Gastroesophageal sphincter (tissue), 4 donors: ENCODE measurements at regions not wholly inside any gene's neighbourhood (a gene's known extent, or its start where the extent isn't known, plus 50 kb on each side); places are given as distances from the start of the nearest gene placed in this dataset.

Experiments used
- ATAC-seq: fragments of 150-250 bp; one replicate; pipeline ENCODE4 v1.9.1; 2016; ENCODE audit warnings: mild to moderate bottlenecking, moderate library complexity
- H3K27ac ChIP-seq, 4 donors: fragments of 200-600 bp; sonication (generic) in 3 of 4; 1 replicate in 3 of 4; 2 replicates in 1 of 4; pipeline ENCODE4 v1.5.1; 2016 to 2019
- H3K27me3 ChIP-seq: fragments of 200-600 bp; sonication (generic); one replicate; pipeline ENCODE4 v1.5.1; 2019
- H3K36me3 ChIP-seq, 2 donors: fragments of 200-600 bp; sonication (generic); one replicate each; pipeline ENCODE4 v1.5.1; 2019; ENCODE audit warnings: control low read depth in 1 of 2
- H3K4me1 ChIP-seq, 3 donors: fragments of 200-600 bp; sonication (generic); 1 replicate in 2 of 3; 2 replicates in 1 of 3; pipeline ENCODE4 v1.5.1; 2016 to 2019; ENCODE audit warnings: control low read depth in 2 of 3
- H3K4me3 ChIP-seq, 2 donors: fragments of 200-600 bp; sonication (generic); one replicate each; pipeline ENCODE4 v1.5.1; 2019; ENCODE audit warnings: mild to moderate bottlenecking in 1 of 2, moderate library complexity in 1 of 2
- H3K9me3 ChIP-seq, 3 donors: fragments of 200-600 bp; sonication (generic); one replicate each; pipeline ENCODE4 v1.5.1; 2017 to 2019; ENCODE audit warnings: control low read depth in 2 of 3
- EP300 ChIP-seq: sonication (generic); formaldehyde crosslinking; IDR thresholded peaks from one replicate; pipeline ENCODE4 v1.6.1; 2017; ENCODE audit warnings: antibody characterized with exemption, mild to moderate bottlenecking
- POLR2A ChIP-seq, 2 donors: fragments of 450-650 bp; IDR thresholded peaks; one replicate each; pipeline ENCODE4 v1.6.1; 2017; ENCODE audit warnings: antibody characterized with exemption in 2 of 2, mild to moderate bottlenecking in 2 of 2, moderate library complexity in 1 of 2
- POLR2AphosphoS5 ChIP-seq: sonication (generic); formaldehyde crosslinking; IDR thresholded peaks from one replicate; pipeline ENCODE4 v1.6.1; 2017; ENCODE audit warnings: antibody characterized with exemption
- WGBS, 2 donors: methylation state at CpG; one replicate each; pipeline ENCODE4 v1.1.5; 2018; ENCODE audit warnings: low coverage in 1 of 2; 5-methylcytosine and 5-hydroxymethylcytosine counted together
- TF ChIP-seq, protein P1 (sequence below), 4 experiments: fragments of 200-600 bp in 2 of 4; fragments of 450-650 bp in 2 of 4; sonication (generic) in 1 of 4; IDR thresholded peaks; one replicate each; pipeline ENCODE4 v1.5.1; 2017 to 2019; ENCODE audit warnings: antibody characterized with exemption in 4 of 4, mild to moderate bottlenecking in 2 of 4, moderate library complexity in 2 of 4

DNA sequence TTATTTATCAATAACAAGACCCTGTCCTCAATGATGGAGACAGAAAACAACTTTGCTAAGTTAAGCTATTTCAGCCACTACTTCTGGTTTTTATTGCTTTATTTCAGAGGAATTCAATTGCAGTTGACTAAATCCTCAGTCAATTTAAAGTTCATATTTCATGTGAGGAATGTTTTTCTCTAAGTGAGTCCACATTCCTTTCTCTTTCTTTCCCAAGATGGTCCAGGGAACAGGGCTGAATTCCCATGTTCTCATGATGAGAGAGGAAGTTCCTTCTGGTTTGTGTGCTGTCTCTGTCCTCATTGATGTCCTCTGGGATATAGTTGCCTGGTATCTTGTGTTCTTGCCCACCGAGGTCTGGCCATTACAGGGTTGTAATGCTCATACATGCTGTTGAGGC, 117.2 kb downstream of the SLIT2 start:
- TF ChIP-seq POLR2A (IDR thresholded peaks at IDR 0.05), result no peak
- no peak for TF ChIP-seq EP300
- no peak for TF ChIP-seq POLR2AphosphoS5
- TF ChIP-seq, protein P1, sequence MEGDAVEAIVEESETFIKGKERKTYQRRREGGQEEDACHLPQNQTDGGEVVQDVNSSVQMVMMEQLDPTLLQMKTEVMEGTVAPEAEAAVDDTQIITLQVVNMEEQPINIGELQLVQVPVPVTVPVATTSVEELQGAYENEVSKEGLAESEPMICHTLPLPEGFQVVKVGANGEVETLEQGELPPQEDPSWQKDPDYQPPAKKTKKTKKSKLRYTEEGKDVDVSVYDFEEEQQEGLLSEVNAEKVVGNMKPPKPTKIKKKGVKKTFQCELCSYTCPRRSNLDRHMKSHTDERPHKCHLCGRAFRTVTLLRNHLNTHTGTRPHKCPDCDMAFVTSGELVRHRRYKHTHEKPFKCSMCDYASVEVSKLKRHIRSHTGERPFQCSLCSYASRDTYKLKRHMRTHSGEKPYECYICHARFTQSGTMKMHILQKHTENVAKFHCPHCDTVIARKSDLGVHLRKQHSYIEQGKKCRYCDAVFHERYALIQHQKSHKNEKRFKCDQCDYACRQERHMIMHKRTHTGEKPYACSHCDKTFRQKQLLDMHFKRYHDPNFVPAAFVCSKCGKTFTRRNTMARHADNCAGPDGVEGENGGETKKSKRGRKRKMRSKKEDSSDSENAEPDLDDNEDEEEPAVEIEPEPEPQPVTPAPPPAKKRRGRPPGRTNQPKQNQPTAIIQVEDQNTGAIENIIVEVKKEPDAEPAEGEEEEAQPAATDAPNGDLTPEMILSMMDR (IDR thresholded peaks at IDR 0.05), result no peak
- Histone ChIP-seq H3K27me3 (no peaks in the 10 kb centered on the region), H3K4me1 (peaks cover 4 to 31% (median 5%) of the 10 kb centered on the region in 3 donors), H3K9me3 (no peaks in the 10 kb centered on the region), H3K36me3 (no peaks in the 10 kb centered on the region), H3K27ac (peak overlapping the region in 1 of 4 donors; percentile 50), H3K4me3 (no peak overlapping the region)
- WGBS, 2 donors, result no CpG with 5 or more reads among the region's 1 CpG
- peak; percentile 69 for ATAC-seq

DNA sequence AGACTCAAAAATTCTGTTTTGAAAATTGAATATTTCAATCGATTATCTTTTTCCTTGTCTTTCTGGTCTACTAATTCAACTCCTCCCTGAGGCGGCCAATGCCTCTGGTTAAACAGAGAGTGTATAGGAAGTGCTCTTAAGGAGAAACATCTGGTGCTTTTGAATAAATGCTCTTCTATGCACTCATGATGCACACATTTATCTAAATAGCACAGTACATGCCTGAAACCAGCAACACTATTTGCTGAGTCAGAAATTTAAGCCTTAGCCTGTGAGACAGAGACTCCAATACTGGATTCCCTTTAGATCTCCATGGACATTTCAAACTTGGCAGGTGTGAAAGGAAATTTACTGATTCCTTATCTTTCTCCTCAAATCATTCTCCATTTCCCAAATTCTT, 118.6 kb downstream of the SLIT2 start:
- Histone ChIP-seq H3K4me1 (peaks cover 4 to 40% (median 5%) of the 10 kb centered on the region in 3 donors), H3K4me3 (no peak overlapping the region), H3K27ac (no peak overlapping the region), H3K27me3 (no peaks in the 10 kb centered on the region), H3K9me3 (no peaks in the 10 kb centered on the region), H3K36me3 (no peaks in the 10 kb centered on the region)
- ATAC-seq, result no peak
- no peak for TF ChIP-seq EP300
- TF ChIP-seq, protein P1 (IDR thresholded peaks at IDR 0.05), result no peak
- TF ChIP-seq POLR2AphosphoS5, result no peak
- no peak for TF ChIP-seq POLR2A (IDR thresholded peaks at IDR 0.05)
- WGBS, 2 donors, result 67 to 71% methylated on average over 2 of the region's 2 CpGs

DNA sequence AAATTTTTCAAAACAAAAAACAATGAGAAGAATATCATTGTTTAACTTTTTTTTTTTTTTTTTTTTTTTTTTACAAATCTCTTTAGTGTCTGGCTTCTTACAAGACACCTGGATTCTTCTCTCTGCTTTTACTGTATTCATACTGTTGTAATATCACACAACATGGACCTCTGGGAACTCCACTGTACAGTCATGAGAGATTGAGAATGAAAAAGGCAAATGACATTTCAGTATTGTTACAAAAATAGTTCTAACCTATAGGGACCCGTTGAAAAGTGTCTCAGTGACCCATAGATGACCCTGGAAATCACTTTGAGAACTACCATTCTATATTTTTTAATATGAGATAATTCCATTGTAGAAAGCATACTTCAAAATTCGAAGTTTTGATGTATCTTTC, 124.4 kb downstream of the SLIT2 start:
- ATAC-seq, result no peak
- Histone ChIP-seq H3K4me1 (peaks cover 0 to 15% (median 0%) of the 10 kb centered on the region in 3 donors), H3K36me3 (no peaks in the 10 kb centered on the region), H3K4me3 (no peak overlapping the region), H3K27me3 (no peaks in the 10 kb centered on the region), H3K27ac (no peak overlapping the region), H3K9me3 (no peaks in the 10 kb centered on the region)
- TF ChIP-seq POLR2AphosphoS5 (no peak), EP300 (no peak), POLR2A (IDR thresholded peaks at IDR 0.05) (no peak)
- TF ChIP-seq, protein P1 (IDR thresholded peaks at IDR 0.05), result no peak
- WGBS, 2 donors, result 69 to 81% methylated on average over 2 of the region's 2 CpGs

DNA sequence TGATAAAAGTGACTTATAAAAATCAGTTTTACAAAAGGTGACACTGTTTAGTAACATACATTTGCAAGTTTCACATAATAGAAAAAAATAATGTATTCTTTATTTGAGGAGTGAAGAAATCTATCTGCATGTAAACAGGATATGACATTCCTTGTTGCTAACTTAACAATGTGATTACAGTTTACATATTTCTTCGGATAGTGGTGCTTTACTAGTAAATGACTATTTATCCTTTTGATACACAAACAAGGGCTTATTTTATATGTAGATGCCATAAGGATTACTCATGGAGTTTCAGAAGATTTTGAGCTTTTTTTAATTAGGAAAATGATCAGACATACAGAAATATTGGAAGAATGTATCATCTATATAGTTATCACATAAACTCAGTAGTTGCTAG, 126.5 kb downstream of the SLIT2 start:
- 55 to 76% methylated on average over 1 of the region's 1 CpG for WGBS, 2 donors

DNA sequence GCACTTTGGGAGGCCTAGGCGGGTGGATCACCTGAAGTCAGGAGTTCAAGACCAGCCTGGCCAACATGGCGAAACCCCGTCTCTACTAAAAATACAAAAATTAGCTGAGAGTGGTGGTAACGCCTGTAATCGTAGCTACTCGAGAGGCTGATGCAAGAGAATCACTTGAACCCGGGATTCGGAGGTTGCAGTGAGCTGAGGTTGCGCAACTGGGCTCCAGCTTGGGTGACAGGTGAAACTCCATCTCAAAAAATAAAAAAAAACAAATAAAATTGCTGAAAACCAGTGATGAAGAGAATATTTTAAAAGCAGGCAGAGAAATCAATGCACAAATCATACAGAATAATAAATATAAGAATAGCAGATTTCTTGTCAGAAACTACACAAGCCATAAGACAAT, 129.3 kb downstream of the SLIT2 start:
- no peak for TF ChIP-seq EP300
- TF ChIP-seq POLR2AphosphoS5, result no peak
- TF ChIP-seq, protein P1 (IDR thresholded peaks at IDR 0.05), result no peak
- TF ChIP-seq POLR2A (IDR thresholded peaks at IDR 0.05), result no peak
- no peaks in the 10 kb centered on the region for H3K27me3 ChIP-seq
- H3K4me3 ChIP-seq, result no peak overlapping the region
- H3K9me3 ChIP-seq, result no peaks in the 10 kb centered on the region
- 92% methylated on average over 9 of the region's 9 CpGs; no CpG with 5 or more reads in 1 of the 2 donors for WGBS, 2 donors
- H3K36me3 ChIP-seq, result no peaks in the 10 kb centered on the region
- ATAC-seq, result no peak
- H3K4me1 ChIP-seq, result peaks cover 0 to 18% (median 3%) of the 10 kb centered on the region in 3 donors
- no peak overlapping the region for H3K27ac ChIP-seq

More for the DNA sequence above, 126.5 kb downstream of the SLIT2 start:
- H3K36me3 ChIP-seq, result no peaks in the 10 kb centered on the region
- ATAC-seq, result no peak
- H3K4me1 ChIP-seq, result peaks cover 0 to 15% (median 0%) of the 10 kb centered on the region in 3 donors
- no peak for TF ChIP-seq EP300
- TF ChIP-seq POLR2AphosphoS5, result no peak
- no peak for TF ChIP-seq POLR2A (IDR thresholded peaks at IDR 0.05)
- TF ChIP-seq, protein P1 (IDR thresholded peaks at IDR 0.05), result no peak
- H3K9me3 ChIP-seq, result no peaks in the 10 kb centered on the region
- H3K27me3 ChIP-seq, result no peaks in the 10 kb centered on the region
- no peak overlapping the region for H3K4me3 ChIP-seq
- no peak overlapping the region for H3K27ac ChIP-seq
